ENCODE measurements at regions not wholly inside any gene's neighbourhood (a gene's known extent, or its start where the extent isn't known, plus 50 kb on each side); places are given as distances from the start of the nearest gene placed in this dataset.

- H3K9me3 Mint-ChIP-seq = peaks cover 0 to 3% (median 0%) of the 10 kb centered on the region in 7 donors
- no CpG with 5 or more reads among the region's 5 CpGs for WGBS (ENCODE audit: insufficient coverage)
Observed at GRCh38 chr5:56591081-56591480, 224.3 kb upstream of the MAP3K1 start.

GRCh38 chr5:56589481-56589860 is 225.9 kb upstream of the MAP3K1 start:
- H3K4me1 Mint-ChIP-seq = peaks cover 58% of the 10 kb centered on the region
- H3K36me3 Mint-ChIP-seq = peaks cover 0 to 2% of the 10 kb centered on the region in 2 donors
- intact Hi-C loops (cut with micrococcal nuclease) = loop anchor here in 1 of 2 donors (10.0 kb wide), 1 partner anchor 175 kb away; no protein-coding TSS in a partner anchor
- Histone ChIP-seq H3K9ac (ENCODE audit: insufficient read depth, low read length, poor library complexity, severe bottlenecking) (no peak overlapping the region), H3K27me3 (ENCODE audit: control insufficient read depth in 2 of 2, insufficient read depth in 2 of 2, low read length in 2 of 2) (no peaks in the 10 kb centered on the region), H3K4me3 (replicated peaks in 1 of 3; ENCODE audit: low read depth in 2 of 3, low read length in 3 of 3) (no peak overlapping the region), H3K4me1 (ENCODE audit: control insufficient read depth in 1 of 2, insufficient read depth in 2 of 2, low read length in 2 of 2) (peaks cover 43 to 56% of the 10 kb centered on the region in 2 donors), H4K20me1 (ENCODE audit: insufficient read depth, low read length) (no peaks in the 10 kb centered on the region), H3K36me3 (replicated peaks in 1 of 2; ENCODE audit: control insufficient read depth in 1 of 2, insufficient read depth in 2 of 2, low read length in 2 of 2) (no peaks in the 10 kb centered on the region), H3K27ac (ENCODE audit: low read depth in 1 of 2, low read length in 2 of 2) (peak overlapping the region; percentile 77 to 79), H3K9me3 (replicated peaks in 1 of 2; ENCODE audit: control insufficient read depth in 1 of 2, insufficient read depth in 1 of 2, low read length in 2 of 2) (no peaks in the 10 kb centered on the region), H3K4me2 (replicated peaks; ENCODE audit: extremely low read depth, low read length, poor library complexity, severe bottlenecking) (peak overlapping the region; percentile 26), H2AFZ (ENCODE audit: insufficient read depth, low read depth, low read length, poor library complexity, severe bottlenecking) (peak overlapping the region; percentile 60), H3K79me2 (ENCODE audit: insufficient read depth, low read length) (no peaks in the 10 kb centered on the region)
- H3K9me3 Mint-ChIP-seq = peaks cover 0 to 3% (median 2%) of the 10 kb centered on the region in 7 donors
- no peak for TF ChIP-seq CTCF (IDR thresholded peaks at IDR 0.05)
- H3K27me3 Mint-ChIP-seq (ENCODE audit: low read depth in 3 of 3) = peaks cover 0 to 5% (median 3%) of the 10 kb centered on the region in 3 donors
- no peak for DNase-seq
- peak overlapping the region; percentile 88 to 93 (median 90) for H3K27ac Mint-ChIP-seq
- WGBS (ENCODE audit: insufficient coverage) = 90% methylated on average over 5 of the region's 6 CpGs
- H3K4me3 Mint-ChIP-seq = no peak overlapping the region

More at GRCh38 chr5:56591081-56591480, 224.3 kb upstream of the MAP3K1 start:
- no peak overlapping the region for H3K4me2 ChIP-seq (replicated peaks; ENCODE audit: extremely low read depth, low read length, poor library complexity, severe bottlenecking)
- no peak for TF ChIP-seq CTCF (IDR thresholded peaks at IDR 0.05)
- H3K9me3 ChIP-seq (replicated peaks in 1 of 2; ENCODE audit: control insufficient read depth in 1 of 2, insufficient read depth in 1 of 2, low read length in 2 of 2) = no peaks in the 10 kb centered on the region
- Mint-ChIP-seq H3K4me3 (no peak overlapping the region), H3K36me3 (peaks cover 0 to 2% of the 10 kb centered on the region in 2 donors), H3K27ac (no peak overlapping the region), H3K27me3 (ENCODE audit: low read depth in 3 of 3) (peaks cover 0 to 7% (median 3%) of the 10 kb centered on the region in 3 donors), H3K4me1 (peaks cover 48% of the 10 kb centered on the region)
- no peak overlapping the region for H3K4me3 ChIP-seq (replicated peaks in 1 of 3; ENCODE audit: low read depth in 2 of 3, low read length in 3 of 3)
- H3K4me1 ChIP-seq (ENCODE audit: control insufficient read depth in 1 of 2, insufficient read depth in 2 of 2, low read length in 2 of 2) = peaks cover 33 to 44% of the 10 kb centered on the region in 2 donors
- no peak for DNase-seq
- H2AFZ ChIP-seq (ENCODE audit: insufficient read depth, low read depth, low read length, poor library complexity, severe bottlenecking) = no peak overlapping the region
- intact Hi-C loops (cut with micrococcal nuclease) = no loop called here
- H3K27ac ChIP-seq (ENCODE audit: low read depth in 1 of 2, low read length in 2 of 2) = no peak overlapping the region
- no peaks in the 10 kb centered on the region for H4K20me1 ChIP-seq (ENCODE audit: insufficient read depth, low read length)
- no peaks in the 10 kb centered on the region for H3K79me2 ChIP-seq (ENCODE audit: insufficient read depth, low read length)
- H3K27me3 ChIP-seq (ENCODE audit: control insufficient read depth in 2 of 2, insufficient read depth in 2 of 2, low read length in 2 of 2) = no peaks in the 10 kb centered on the region
- no peak overlapping the region for H3K9ac ChIP-seq (ENCODE audit: insufficient read depth, low read length, poor library complexity, severe bottlenecking)
- H3K36me3 ChIP-seq (replicated peaks in 1 of 2; ENCODE audit: control insufficient read depth in 1 of 2, insufficient read depth in 2 of 2, low read length in 2 of 2) = no peaks in the 10 kb centered on the region
